Type B pancreatic cell (in vitro differentiated cells): ENCODE measurements at regions not wholly inside any gene's neighbourhood (a gene's known extent, or its start where the extent isn't known, plus 50 kb on each side); places are given as distances from the start of the nearest gene placed in this dataset.

Source experiments
- DNase-seq: peaks from one replicate; pipeline ENCODE4 v3.0.0; 2021; ENCODE audit warnings: mixed read lengths; ENCODE audit not compliant: unreplicated experiment; ENCODE audit errors: extremely low spot score
- H3K27ac Mint-ChIP-seq: 2 replicates; pipeline ENCODE4 v1.8.0; 2021; ENCODE audit warnings: mild to moderate bottlenecking, mixed read lengths
- H3K27me3 Mint-ChIP-seq: 2 replicates; pipeline ENCODE4 v1.8.0; 2021; ENCODE audit warnings: mixed read lengths
- H3K36me3 Mint-ChIP-seq: 2 replicates; pipeline ENCODE4 v1.8.0; 2021; ENCODE audit warnings: mixed read lengths
- H3K4me1 Mint-ChIP-seq: one replicate; pipeline ENCODE4 v1.8.0; 2021; ENCODE audit warnings: mixed read lengths; ENCODE audit not compliant: unreplicated experiment
- H3K4me3 Mint-ChIP-seq: 2 replicates; pipeline ENCODE4 v1.8.0; 2021; ENCODE audit warnings: mild to moderate bottlenecking, mixed read lengths
- H3K9me3 Mint-ChIP-seq: 2 replicates; pipeline ENCODE4 v1.8.0; 2021; ENCODE audit warnings: mixed read lengths
- TF ChIP-seq, protein P1 (sequence below): fragments of 200-600 bp; sonication (generic); conservative IDR thresholded peaks from 2 replicates; pipeline ENCODE4 v1.5.0; 2021; ENCODE audit warnings: antibody characterized with exemption, mild to moderate bottlenecking

DNA sequence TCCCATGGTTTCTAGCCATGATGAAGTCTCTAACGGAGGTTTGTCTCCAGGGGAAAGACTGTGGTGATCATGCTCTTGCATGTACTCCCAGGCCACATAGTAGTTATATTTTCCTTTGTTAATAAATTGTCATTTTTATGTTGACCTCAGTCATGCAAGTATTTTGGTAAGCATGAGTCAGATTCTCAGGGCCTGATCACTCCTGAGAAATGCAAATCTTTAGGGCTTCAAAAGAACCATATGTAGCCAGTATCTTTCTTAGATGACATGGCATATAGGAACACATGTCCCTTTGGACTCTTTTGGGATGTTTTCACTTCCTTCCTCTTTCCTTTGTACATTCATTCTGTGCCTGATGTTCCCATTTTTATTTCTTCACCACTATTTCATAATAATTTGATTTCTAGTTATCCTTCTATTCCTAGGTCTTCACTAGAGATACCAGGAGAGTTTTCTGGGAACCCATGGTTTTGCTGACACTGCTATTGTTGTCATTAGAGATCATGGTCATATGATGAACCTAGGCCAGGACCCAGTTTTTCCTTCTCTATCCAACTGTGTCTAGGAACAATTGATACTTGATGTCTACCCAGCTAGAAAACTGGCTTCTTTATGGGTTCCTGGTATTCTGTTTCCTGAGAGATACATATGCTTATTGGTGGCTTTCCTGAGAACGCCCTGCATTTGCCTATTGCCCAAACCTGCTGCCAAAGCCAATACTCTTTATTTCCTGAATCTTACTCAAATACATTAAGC lies 248.1 kb upstream of the NREP start:
- H3K27ac Mint-ChIP-seq = no peak overlapping the region
- no peaks in the 10 kb centered on the region for H3K36me3 Mint-ChIP-seq
- no peak overlapping the region for H3K4me3 Mint-ChIP-seq
- no peaks in the 10 kb centered on the region for H3K9me3 Mint-ChIP-seq
- peaks cover 6% of the 10 kb centered on the region for H3K4me1 Mint-ChIP-seq
- no peak for DNase-seq
- no peaks in the 10 kb centered on the region for H3K27me3 Mint-ChIP-seq
- TF ChIP-seq, protein P1, sequence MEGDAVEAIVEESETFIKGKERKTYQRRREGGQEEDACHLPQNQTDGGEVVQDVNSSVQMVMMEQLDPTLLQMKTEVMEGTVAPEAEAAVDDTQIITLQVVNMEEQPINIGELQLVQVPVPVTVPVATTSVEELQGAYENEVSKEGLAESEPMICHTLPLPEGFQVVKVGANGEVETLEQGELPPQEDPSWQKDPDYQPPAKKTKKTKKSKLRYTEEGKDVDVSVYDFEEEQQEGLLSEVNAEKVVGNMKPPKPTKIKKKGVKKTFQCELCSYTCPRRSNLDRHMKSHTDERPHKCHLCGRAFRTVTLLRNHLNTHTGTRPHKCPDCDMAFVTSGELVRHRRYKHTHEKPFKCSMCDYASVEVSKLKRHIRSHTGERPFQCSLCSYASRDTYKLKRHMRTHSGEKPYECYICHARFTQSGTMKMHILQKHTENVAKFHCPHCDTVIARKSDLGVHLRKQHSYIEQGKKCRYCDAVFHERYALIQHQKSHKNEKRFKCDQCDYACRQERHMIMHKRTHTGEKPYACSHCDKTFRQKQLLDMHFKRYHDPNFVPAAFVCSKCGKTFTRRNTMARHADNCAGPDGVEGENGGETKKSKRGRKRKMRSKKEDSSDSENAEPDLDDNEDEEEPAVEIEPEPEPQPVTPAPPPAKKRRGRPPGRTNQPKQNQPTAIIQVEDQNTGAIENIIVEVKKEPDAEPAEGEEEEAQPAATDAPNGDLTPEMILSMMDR = no peak

DNA sequence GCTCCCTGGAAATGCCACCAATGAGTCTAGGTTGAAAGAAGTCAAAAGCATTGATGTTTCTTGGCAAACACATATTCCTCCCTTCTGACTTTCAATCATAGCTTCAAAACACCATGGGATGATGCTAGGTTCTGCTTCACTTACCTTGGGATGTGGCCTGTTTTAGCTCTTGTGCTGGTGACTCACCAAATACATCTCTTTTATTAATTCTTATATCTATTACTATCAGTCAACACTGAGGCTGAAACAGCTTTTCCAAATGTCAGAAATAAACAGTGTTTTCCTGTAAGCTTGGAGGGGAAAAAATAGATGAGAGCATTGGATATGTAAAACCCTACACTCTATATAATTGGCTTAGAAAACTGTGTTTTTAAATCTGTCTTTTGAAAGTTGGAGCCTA lies 245.4 kb upstream of the NREP start:
- TF ChIP-seq, protein P1 = no peak
- H3K9me3 Mint-ChIP-seq = no peaks in the 10 kb centered on the region
- no peaks in the 10 kb centered on the region for H3K36me3 Mint-ChIP-seq
- no peaks in the 10 kb centered on the region for H3K27me3 Mint-ChIP-seq
- H3K27ac Mint-ChIP-seq = no peak overlapping the region
- H3K4me1 Mint-ChIP-seq = peaks cover 6% of the 10 kb centered on the region
- H3K4me3 Mint-ChIP-seq = no peak overlapping the region
- no peak for DNase-seq

DNA sequence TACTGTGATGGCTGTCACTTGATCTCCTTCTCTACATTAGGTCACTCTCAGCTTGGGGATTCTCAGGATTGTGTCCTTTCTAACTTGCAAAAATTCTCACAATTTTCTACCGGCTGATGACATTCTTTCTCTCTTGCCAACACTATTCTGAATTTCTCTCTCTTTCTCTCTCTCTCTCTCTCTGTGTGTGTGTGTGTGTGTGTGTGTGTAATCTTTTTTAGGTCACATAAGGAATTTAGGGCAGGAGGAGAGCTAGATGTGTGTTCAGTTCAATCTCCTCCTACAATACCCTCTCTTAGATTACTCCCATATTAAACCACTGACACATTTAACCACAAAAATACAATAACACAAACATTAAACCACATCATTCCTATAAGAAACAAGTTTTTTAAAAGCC lies 242.3 kb upstream of the NREP start:
- Mint-ChIP-seq H3K4me1 (no peaks in the 10 kb centered on the region), H3K27ac (no peak overlapping the region), H3K4me3 (no peak overlapping the region)

DNA sequence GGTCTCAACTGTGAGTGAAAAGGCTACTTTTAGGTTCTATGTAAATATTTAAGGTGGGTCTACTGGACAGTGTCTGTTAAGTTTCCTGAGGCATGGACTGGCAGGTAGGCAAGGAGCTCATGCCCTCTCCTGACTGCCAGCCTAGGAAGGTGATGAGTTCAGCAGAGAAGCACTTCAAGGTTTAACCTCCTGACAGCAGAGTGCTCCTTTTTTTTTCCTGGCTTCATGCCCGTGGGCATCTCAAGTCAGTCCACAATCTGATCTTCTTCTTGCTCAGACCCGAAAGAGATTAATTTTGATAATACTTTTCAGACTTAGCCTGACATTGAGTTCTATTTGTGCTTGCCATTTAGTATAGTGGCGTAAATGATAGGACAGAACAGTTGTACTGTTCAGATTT lies 241.9 kb upstream of the NREP start:
- H3K4me3 Mint-ChIP-seq = no peak overlapping the region
- H3K36me3 Mint-ChIP-seq = no peaks in the 10 kb centered on the region
- TF ChIP-seq, protein P1 = no peak
- no peaks in the 10 kb centered on the region for H3K9me3 Mint-ChIP-seq
- H3K27me3 Mint-ChIP-seq = no peaks in the 10 kb centered on the region
- no peaks in the 10 kb centered on the region for H3K4me1 Mint-ChIP-seq
- DNase-seq = no peak
- no peak overlapping the region for H3K27ac Mint-ChIP-seq

More for the DNA sequence above, 242.3 kb upstream of the NREP start:
- H3K36me3 Mint-ChIP-seq = no peaks in the 10 kb centered on the region
- H3K27me3 Mint-ChIP-seq = no peaks in the 10 kb centered on the region
- H3K9me3 Mint-ChIP-seq = no peaks in the 10 kb centered on the region
- no peak for DNase-seq
- TF ChIP-seq, protein P1 = no peak

DNA sequence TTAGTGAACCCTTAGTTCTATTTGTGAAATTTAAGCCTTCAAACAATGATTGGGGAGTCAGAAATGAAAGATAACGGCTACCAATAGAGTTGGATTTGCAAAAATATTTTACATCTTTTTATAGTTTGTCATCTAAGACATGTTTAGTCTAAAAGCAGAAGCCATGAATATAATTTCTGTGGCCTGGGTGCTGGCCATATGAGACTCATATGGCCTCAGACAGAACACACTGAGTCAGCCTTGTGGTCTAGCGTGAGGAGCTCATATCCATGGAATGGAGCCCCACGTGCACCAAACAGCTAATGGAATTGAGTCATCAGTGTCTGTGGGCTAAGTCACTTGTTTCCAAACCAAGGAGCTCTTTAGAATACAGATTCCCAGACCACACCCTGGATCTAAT lies 240.7 kb upstream of the NREP start:
- H3K27me3 Mint-ChIP-seq = no peaks in the 10 kb centered on the region
- DNase-seq = no peak
- no peak overlapping the region for H3K27ac Mint-ChIP-seq
- no peak overlapping the region for H3K4me3 Mint-ChIP-seq
- no peaks in the 10 kb centered on the region for H3K36me3 Mint-ChIP-seq
- TF ChIP-seq, protein P1 = no peak
- no peaks in the 10 kb centered on the region for H3K4me1 Mint-ChIP-seq
- no peaks in the 10 kb centered on the region for H3K9me3 Mint-ChIP-seq

DNA sequence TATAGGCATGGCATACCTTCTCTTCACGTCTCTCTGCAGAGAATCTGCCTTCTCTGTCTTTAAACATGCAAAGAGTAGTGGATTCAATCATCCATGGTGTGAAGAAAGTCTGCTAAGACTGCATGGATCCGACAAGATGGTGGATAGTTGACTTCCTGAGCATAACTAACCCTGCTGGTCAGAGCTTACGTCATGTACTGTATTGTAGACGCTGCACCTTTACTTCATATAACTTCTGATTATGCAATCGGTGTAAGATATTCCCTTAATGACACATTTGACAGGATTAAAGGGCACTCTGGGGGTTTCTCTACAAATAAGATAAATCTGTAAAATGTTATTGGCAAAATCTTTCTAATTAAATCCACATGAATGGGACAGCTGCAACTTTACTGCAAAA lies 240.3 kb upstream of the NREP start:
- Mint-ChIP-seq H3K27ac (no peak overlapping the region), H3K4me3 (no peak overlapping the region)

More for the DNA sequence above, 240.3 kb upstream of the NREP start:
- no peaks in the 10 kb centered on the region for H3K4me1 Mint-ChIP-seq
- H3K9me3 Mint-ChIP-seq = no peaks in the 10 kb centered on the region
- no peaks in the 10 kb centered on the region for H3K27me3 Mint-ChIP-seq
- TF ChIP-seq, protein P1 = no peak
- H3K36me3 Mint-ChIP-seq = no peaks in the 10 kb centered on the region
- DNase-seq = no peak
